Body of pancreas (tissue), 4 donors: ENCODE measurements at regions not wholly inside any gene's neighbourhood (a gene's known extent, or its start where the extent isn't known, plus 50 kb on each side); places are given as distances from the start of the nearest gene placed in this dataset.

Experiments
- ATAC-seq: fragments of 150-250 bp; one replicate; pipeline ENCODE4 v1.9.1; 2016
- DNase-seq, 4 donors: peaks; one replicate each; pipeline ENCODE4 v3.0.0-alpha.2; 2019
- H3K27ac ChIP-seq, 4 donors: fragments of 200-600 bp; sonication (generic); 1 replicate in 3 of 4; 2 replicates in 1 of 4; pipeline versions ENCODE4 v1.5.1 to v1.6.1; 2016 to 2019; ENCODE audit warnings: mild to moderate bottlenecking in 1 of 4, mixed read lengths in 1 of 4, moderate library complexity in 1 of 4
- H3K27me3 ChIP-seq, 2 donors: fragments of 200-600 bp; sonication (generic); one replicate each; pipeline ENCODE4 v1.6.0; 2016; ENCODE audit warnings: mild to moderate bottlenecking in 1 of 2
- H3K36me3 ChIP-seq, 2 donors: fragments of 200-600 bp; sonication (generic); replicated peaks in 1 of 2; 2 replicates each; pipeline ENCODE4 v1.5.1; 2016; ENCODE audit warnings: low read depth in 2 of 2; ENCODE audit not compliant: insufficient read depth in 1 of 2
- H3K4me1 ChIP-seq: fragments of 200-600 bp; sonication (generic); one replicate; pipeline ENCODE4 v1.6.0; 2016
- H3K4me3 ChIP-seq, 2 donors: fragments of 200-600 bp; sonication (generic); 1 replicate in 1 of 2; 2 replicates in 1 of 2; pipeline ENCODE4 v1.5.1; 2016 to 2019
- H3K9me3 ChIP-seq, 3 donors: fragments of 200-600 bp; sonication (generic); 1 replicate in 2 of 3; 2 replicates in 1 of 3; pipeline ENCODE4 v1.5.1; 2016
- CTCF ChIP-seq, 7 experiments: fragments of 450-650 bp in 4 of 7; fragments of 200-600 bp in 3 of 7; sonication (generic) in 3 of 7; IDR thresholded peaks; one replicate each; pipeline ENCODE4 v1.5.1; 2016 to 2019; ENCODE audit warnings: antibody characterized with exemption in 7 of 7
- POLR2A ChIP-seq, 3 donors: fragments of 450-650 bp; IDR thresholded peaks; one replicate each; pipeline ENCODE4 v1.6.1; 2016; ENCODE audit warnings: antibody characterized with exemption in 3 of 3, mild to moderate bottlenecking in 2 of 3
- WGBS, 2 donors: methylation state at CpG; one replicate each; pipeline ENCODE4 v1.1.5; 2017; 5-methylcytosine and 5-hydroxymethylcytosine counted together
- intact Hi-C: fragments of 100-400 bp; cut with DNase I; formaldehyde crosslinking; loops from one replicate; pipeline ENCODE4 v1.15.1; 2023

GRCh38 chr3:99256788-99257187 is 355.3 kb upstream of the DCBLD2 start:
- 44 to 53% methylated on average over 3 of the region's 3 CpGs for WGBS, 2 donors
- TF ChIP-seq CTCF (IDR thresholded peaks at IDR 0.05) (no peak), POLR2A (IDR thresholded peaks at IDR 0.05) (no peak)
- intact Hi-C loops = no loop called here
- H3K4me3 ChIP-seq = no peak overlapping the region
- H3K36me3 ChIP-seq = no peaks in the 10 kb centered on the region
- no peaks in the 10 kb centered on the region for H3K9me3 ChIP-seq
- DNase-seq (no peak), ATAC-seq (no peak)
- no peak overlapping the region for H3K27ac ChIP-seq
- no peaks in the 10 kb centered on the region for H3K27me3 ChIP-seq
- H3K4me1 ChIP-seq = no peaks in the 10 kb centered on the region

GRCh38 chr3:99253963-99254355 is 352.5 kb upstream of the DCBLD2 start:
- H3K4me3 ChIP-seq = no peak overlapping the region
- no peaks in the 10 kb centered on the region for H3K9me3 ChIP-seq
- intact Hi-C loops = no loop called here
- H3K27me3 ChIP-seq = no peaks in the 10 kb centered on the region
- no peak overlapping the region for H3K27ac ChIP-seq
- no peak for ATAC-seq
- TF ChIP-seq CTCF (IDR thresholded peaks at IDR 0.05) = no peak
- no peak for TF ChIP-seq POLR2A (IDR thresholded peaks at IDR 0.05)
- WGBS, 2 donors = 35 to 37% methylated on average over 2 of the region's 2 CpGs
- H3K36me3 ChIP-seq = no peaks in the 10 kb centered on the region
- no peak for DNase-seq
- H3K4me1 ChIP-seq = no peaks in the 10 kb centered on the region

GRCh38 chr3:99250821-99251355 is 349.4 kb upstream of the DCBLD2 start:
- Histone ChIP-seq H3K4me1 (no peaks in the 10 kb centered on the region), H3K9me3 (no peaks in the 10 kb centered on the region), H3K27ac (no peak overlapping the region), H3K27me3 (no peaks in the 10 kb centered on the region), H3K4me3 (no peak overlapping the region), H3K36me3 (no peaks in the 10 kb centered on the region)
- 67 to 85% methylated on average over 1 of the region's 1 CpG for WGBS, 2 donors
- TF ChIP-seq POLR2A (IDR thresholded peaks at IDR 0.05) (no peak), CTCF (IDR thresholded peaks at IDR 0.05) (no peak)
- ATAC-seq = no peak
- no peak for DNase-seq
- intact Hi-C loops = no loop called here

GRCh38 chr3:99250272-99250671 is 348.8 kb upstream of the DCBLD2 start:
- DNase-seq = no peak

More at GRCh38 chr3:99250272-99250671, 348.8 kb upstream of the DCBLD2 start:
- no peak for ATAC-seq
- TF ChIP-seq POLR2A (IDR thresholded peaks at IDR 0.05) = no peak
- TF ChIP-seq CTCF (IDR thresholded peaks at IDR 0.05) = no peak
- WGBS, 2 donors = 71 to 74% methylated on average over 4 of the region's 4 CpGs
- H3K4me1 ChIP-seq = no peaks in the 10 kb centered on the region
- no peak overlapping the region for H3K4me3 ChIP-seq
- intact Hi-C loops = no loop called here
- no peaks in the 10 kb centered on the region for H3K36me3 ChIP-seq
- H3K27me3 ChIP-seq = no peaks in the 10 kb centered on the region
- no peak overlapping the region for H3K27ac ChIP-seq
- H3K9me3 ChIP-seq = no peaks in the 10 kb centered on the region
